ENCODE measurements at regions not wholly inside any gene's neighbourhood (a gene's known extent, or its start where the extent isn't known, plus 50 kb on each side); places are given as distances from the start of the nearest gene placed in this dataset.

DNA sequence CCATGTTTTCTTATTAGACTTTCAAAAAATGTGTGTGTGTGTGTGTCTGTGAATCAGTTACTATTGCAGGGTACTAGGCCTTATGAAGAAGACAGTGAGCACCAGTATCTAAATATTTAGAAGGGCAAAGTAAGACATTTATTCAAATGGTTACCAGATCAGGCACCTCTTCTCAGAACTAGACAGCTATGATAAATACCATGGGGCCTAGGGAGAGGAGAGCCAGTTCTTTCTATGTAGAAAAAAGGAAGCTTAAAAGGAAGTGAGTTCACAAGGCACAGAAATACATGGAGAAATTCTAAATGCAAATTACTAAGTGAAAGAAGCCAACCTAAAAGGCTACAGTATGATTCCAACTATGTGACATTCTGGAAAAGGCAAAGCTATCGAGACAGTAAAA is 261.3 kb downstream of the SOX11 start:
- intact Hi-C loops (cut with DNase I; ENCODE audit: low total_unique reads), result no loop called here
- Histone ChIP-seq H3K4me1 (no peaks in the 10 kb centered on the region), H3K36me3 (no peaks in the 10 kb centered on the region), H3K9me3 (no peaks in the 10 kb centered on the region), H3K27ac (no peak overlapping the region), H3K4me3 (no peak overlapping the region), H3K27me3 (no peaks in the 10 kb centered on the region)
- no peak for TF ChIP-seq CTCF (IDR thresholded peaks at IDR 0.05 in 4 of 5, conservative IDR thresholded peaks at IDR 0.05 in 1 of 5)
- no peak for TF ChIP-seq POLR2A (IDR thresholded peaks at IDR 0.05)
- DNase-seq, result no peak
- ATAC-seq, result no peak
- in situ Hi-C loops (cut with MboI; ENCODE audit: low sequenced_read_pairs in 4 of 4), result no loop called here

DNA sequence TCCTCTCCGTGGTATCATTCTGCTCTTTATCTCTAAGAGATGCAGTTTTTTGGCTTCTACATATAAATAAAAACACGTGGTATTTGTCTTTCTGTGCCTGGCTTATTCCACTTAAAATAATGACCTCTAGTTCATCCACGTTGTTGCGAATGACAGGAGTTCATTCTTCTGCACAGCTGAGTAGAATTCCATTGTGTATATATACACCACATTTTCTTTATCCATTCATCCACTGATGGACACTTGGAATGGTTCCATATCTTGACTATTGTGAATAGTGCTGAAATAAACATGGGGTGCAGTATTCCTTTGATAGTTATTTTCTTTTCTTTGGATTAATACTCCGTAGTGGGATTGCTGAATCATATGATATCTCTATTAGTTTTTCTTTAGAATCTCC is 262.3 kb downstream of the SOX11 start:
- DNase-seq (no peak), ATAC-seq (no peak)
- no peak overlapping the region for H3K4me3 ChIP-seq
- in situ Hi-C loops (cut with MboI; ENCODE audit: low sequenced_read_pairs in 4 of 4), result no loop called here
- intact Hi-C loops (cut with DNase I; ENCODE audit: low total_unique reads), result no loop called here
- H3K9me3 ChIP-seq, result no peaks in the 10 kb centered on the region
- H3K27ac ChIP-seq, result no peak overlapping the region
- no peaks in the 10 kb centered on the region for H3K4me1 ChIP-seq
- H3K36me3 ChIP-seq, result no peaks in the 10 kb centered on the region
- TF ChIP-seq CTCF (IDR thresholded peaks at IDR 0.05 in 4 of 5, conservative IDR thresholded peaks at IDR 0.05 in 1 of 5) (no peak), POLR2A (IDR thresholded peaks at IDR 0.05) (no peak)
- H3K27me3 ChIP-seq, result no peaks in the 10 kb centered on the region

DNA sequence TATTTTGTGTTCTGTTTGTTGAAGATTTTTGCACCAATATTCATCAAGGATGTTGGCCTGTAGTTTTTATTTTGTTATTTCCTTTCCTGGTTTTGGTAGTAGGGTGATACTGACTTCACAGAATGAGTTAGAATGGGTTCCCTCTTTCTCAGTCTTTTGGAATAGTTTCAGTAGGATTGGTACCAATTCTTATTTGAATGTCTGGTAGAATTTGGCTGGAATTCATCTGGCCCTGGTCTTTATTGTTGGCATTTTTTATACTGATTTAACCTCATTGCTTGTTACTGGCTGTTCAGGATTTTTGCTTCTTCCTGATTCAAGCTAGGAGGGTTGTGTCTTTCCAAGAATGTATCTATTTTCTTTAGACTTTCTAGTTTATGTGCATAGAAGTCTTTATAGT is 263.7 kb downstream of the SOX11 start:
- Histone ChIP-seq H3K27ac (no peak overlapping the region), H3K36me3 (no peaks in the 10 kb centered on the region), H3K27me3 (no peaks in the 10 kb centered on the region), H3K4me1 (no peaks in the 10 kb centered on the region), H3K9me3 (no peaks in the 10 kb centered on the region), H3K4me3 (no peak overlapping the region)
- no peak for DNase-seq
- intact Hi-C loops (cut with DNase I; ENCODE audit: low total_unique reads) (no loop called here), in situ Hi-C loops (cut with MboI; ENCODE audit: low sequenced_read_pairs in 4 of 4) (no loop called here)
- TF ChIP-seq POLR2A (IDR thresholded peaks at IDR 0.05) (no peak), CTCF (IDR thresholded peaks at IDR 0.05 in 4 of 5, conservative IDR thresholded peaks at IDR 0.05 in 1 of 5) (no peak)
- ATAC-seq, result no peak

GRCh38 chr2:5959836-5960820 is 267.9 kb downstream of the SOX11 start:
- no peaks in the 10 kb centered on the region for H3K36me3 ChIP-seq

More at GRCh38 chr2:5959836-5960820, 267.9 kb downstream of the SOX11 start:
- Histone ChIP-seq H3K4me3 (no peak overlapping the region), H3K9me3 (no peaks in the 10 kb centered on the region), H3K27ac (no peak overlapping the region), H3K27me3 (no peaks in the 10 kb centered on the region), H3K4me1 (no peaks in the 10 kb centered on the region)
- intact Hi-C loops (cut with DNase I; ENCODE audit: low total_unique reads) (no loop called here), in situ Hi-C loops (cut with MboI; ENCODE audit: low sequenced_read_pairs in 4 of 4) (no loop called here)
- no peak for TF ChIP-seq POLR2A (IDR thresholded peaks at IDR 0.05)
- TF ChIP-seq CTCF (IDR thresholded peaks at IDR 0.05 in 4 of 5, conservative IDR thresholded peaks at IDR 0.05 in 1 of 5), result no peak
- ATAC-seq (no peak), DNase-seq (no peak)

Measured in gastrocnemius medialis (tissue), 4 donors.